ENCODE measurements at regions not wholly inside any gene's neighbourhood (a gene's known extent, or its start where the extent isn't known, plus 50 kb on each side); places are given as distances from the start of the nearest gene placed in this dataset.

DNA sequence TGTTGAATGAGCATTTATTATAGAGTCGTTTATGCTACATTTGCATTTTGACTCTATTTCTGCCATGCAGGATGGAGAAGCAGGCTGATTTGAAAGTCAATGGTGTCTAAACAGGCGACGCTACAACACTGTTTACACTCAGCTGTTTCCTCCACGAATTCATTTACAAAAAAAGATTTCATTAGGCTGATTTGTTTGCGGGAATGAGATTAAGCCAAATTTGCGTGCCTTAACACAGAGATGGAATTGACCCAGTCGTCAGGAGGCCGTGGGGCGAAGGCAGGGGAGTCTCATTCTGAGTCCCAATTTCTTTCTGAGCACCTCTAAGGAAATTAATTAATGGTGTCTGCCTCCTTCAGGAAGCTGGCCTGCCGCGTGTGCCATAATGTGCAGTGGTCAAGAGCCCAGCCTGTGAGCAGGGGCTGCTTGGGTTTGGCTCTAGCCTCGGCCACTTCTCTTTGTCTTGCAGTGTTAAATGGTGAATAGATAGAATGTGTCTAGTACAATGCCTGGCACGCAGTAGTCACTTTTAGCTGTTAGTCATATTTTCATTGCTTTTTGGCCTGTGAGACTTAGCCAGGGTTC is 88.6 kb upstream of the NKD1 start:
- TF ChIP-seq, protein P1, sequence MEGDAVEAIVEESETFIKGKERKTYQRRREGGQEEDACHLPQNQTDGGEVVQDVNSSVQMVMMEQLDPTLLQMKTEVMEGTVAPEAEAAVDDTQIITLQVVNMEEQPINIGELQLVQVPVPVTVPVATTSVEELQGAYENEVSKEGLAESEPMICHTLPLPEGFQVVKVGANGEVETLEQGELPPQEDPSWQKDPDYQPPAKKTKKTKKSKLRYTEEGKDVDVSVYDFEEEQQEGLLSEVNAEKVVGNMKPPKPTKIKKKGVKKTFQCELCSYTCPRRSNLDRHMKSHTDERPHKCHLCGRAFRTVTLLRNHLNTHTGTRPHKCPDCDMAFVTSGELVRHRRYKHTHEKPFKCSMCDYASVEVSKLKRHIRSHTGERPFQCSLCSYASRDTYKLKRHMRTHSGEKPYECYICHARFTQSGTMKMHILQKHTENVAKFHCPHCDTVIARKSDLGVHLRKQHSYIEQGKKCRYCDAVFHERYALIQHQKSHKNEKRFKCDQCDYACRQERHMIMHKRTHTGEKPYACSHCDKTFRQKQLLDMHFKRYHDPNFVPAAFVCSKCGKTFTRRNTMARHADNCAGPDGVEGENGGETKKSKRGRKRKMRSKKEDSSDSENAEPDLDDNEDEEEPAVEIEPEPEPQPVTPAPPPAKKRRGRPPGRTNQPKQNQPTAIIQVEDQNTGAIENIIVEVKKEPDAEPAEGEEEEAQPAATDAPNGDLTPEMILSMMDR (conservative IDR thresholded peaks at IDR 0.05; ENCODE audit: low read depth, low read length), result no peak
- TF ChIP-seq EZH2 (IDR thresholded peaks at IDR 0.05; ENCODE audit: borderline replicate concordance, low read depth, low read length, poor library complexity, severe bottlenecking), result no peak
